GM12878 (cell line): ENCODE measurements at regions not wholly inside any gene's neighbourhood (a gene's known extent, or its start where the extent isn't known, plus 50 kb on each side); places are given as distances from the start of the nearest gene placed in this dataset.

Source experiments
- BMI1 ChIP-seq: fragments of 450-650 bp; IDR thresholded peaks from 2 replicates; pipeline ENCODE4 v1.6.1; 2016; ENCODE audit warnings: mild to moderate bottlenecking, moderate library complexity, borderline replicate concordance
- CUX1 ChIP-seq: IDR thresholded peaks from 2 replicates; pipeline ENCODE4 v1.6.1; 2012; ENCODE audit warnings: improper control_type of control experiment, low read depth, low read length; ENCODE audit not compliant: insufficient replicate concordance
- FOXM1 ChIP-seq: IDR thresholded peaks from 2 replicates; pipeline ENCODE4 v1.6.1; 2012; ENCODE audit warnings: low read depth, mild to moderate bottlenecking, inconsistent platforms, low read length, moderate library complexity
- MLLT1 ChIP-seq: fragments of 450-650 bp; IDR thresholded peaks from 2 replicates; pipeline ENCODE4 v1.6.1; 2016; ENCODE audit warnings: mild to moderate bottlenecking
- MXI1 ChIP-seq: fragments of 150-350 bp; IDR thresholded peaks from 2 replicates; pipeline ENCODE4 v1.6.1; 2011; ENCODE audit warnings: low read depth, mild to moderate bottlenecking, inconsistent platforms, low read length, improper control_type of control experiment
- NRF1 ChIP-seq: conservative IDR thresholded peaks from 2 replicates; pipeline ENCODE4 v1.6.1; 2011; ENCODE audit warnings: mild to moderate bottlenecking, low read depth, low read length, improper control_type of control experiment
- PML ChIP-seq: IDR thresholded peaks from 2 replicates; pipeline ENCODE4 v1.6.1; 2012; ENCODE audit warnings: low read length, inconsistent platforms
- POLR2AphosphoS5 ChIP-seq: IDR thresholded peaks from 2 replicates; pipeline ENCODE4 v1.6.1; 2011; ENCODE audit warnings: mild to moderate bottlenecking, low read length, inconsistent platforms
- STAT3 ChIP-seq: IDR thresholded peaks from 2 replicates; pipeline ENCODE4 v1.6.1; 2011; ENCODE audit warnings: low read depth, low read length, improper control_type of control experiment
- TARDBP ChIP-seq: IDR thresholded peaks from 2 replicates; pipeline ENCODE4 v1.6.1; 2016; ENCODE audit warnings: borderline replicate concordance
- TF ChIP-seq, protein P1 (sequence below): IDR thresholded peaks from 2 replicates; pipeline ENCODE4 v1.6.1; 2011; ENCODE audit warnings: low read depth, mild to moderate bottlenecking, low read length, moderate library complexity, borderline replicate concordance; ENCODE audit errors: extremely low read depth
- TF ChIP-seq, protein P2 (sequence below): IDR thresholded peaks from 2 replicates; pipeline ENCODE4 v1.6.1; 2012; ENCODE audit warnings: low read depth, low read length, improper control_type of control experiment

DNA sequence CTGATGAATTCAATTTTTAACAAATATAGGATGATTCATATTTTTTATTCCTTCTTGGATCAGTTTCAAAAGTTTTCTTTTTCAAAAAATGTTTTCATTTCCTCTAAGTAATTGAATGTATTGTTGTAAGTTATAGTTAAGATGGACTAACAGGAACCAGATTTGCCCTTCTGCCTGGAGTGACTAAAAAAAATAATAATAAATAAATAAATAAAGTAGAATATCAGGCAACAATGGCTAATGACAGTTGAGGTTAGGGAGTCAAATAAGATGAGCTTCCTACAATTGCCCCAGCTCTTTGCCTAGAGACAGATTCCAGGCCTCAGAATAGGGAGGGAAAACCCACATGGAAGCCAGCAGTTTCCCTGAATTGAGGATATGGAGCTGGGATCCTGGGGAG is 73.7 kb upstream of the MSI2 start (continued):
- TF ChIP-seq MLLT1 = no peak
- TF ChIP-seq POLR2AphosphoS5 = no peak
- TF ChIP-seq TARDBP = no peak
- TF ChIP-seq MXI1 = no peak
- TF ChIP-seq STAT3 = no peak
- TF ChIP-seq, protein P1, sequence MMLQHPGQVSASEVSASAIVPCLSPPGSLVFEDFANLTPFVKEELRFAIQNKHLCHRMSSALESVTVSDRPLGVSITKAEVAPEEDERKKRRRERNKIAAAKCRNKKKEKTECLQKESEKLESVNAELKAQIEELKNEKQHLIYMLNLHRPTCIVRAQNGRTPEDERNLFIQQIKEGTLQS = no peak
- TF ChIP-seq FOXM1 = no peak
- TF ChIP-seq, protein P2, sequence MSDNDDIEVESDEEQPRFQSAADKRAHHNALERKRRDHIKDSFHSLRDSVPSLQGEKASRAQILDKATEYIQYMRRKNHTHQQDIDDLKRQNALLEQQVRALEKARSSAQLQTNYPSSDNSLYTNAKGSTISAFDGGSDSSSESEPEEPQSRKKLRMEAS = no peak
- no peak for TF ChIP-seq PML
- TF ChIP-seq CUX1 = no peak
- no peak for TF ChIP-seq NRF1
- no peak for TF ChIP-seq BMI1
